ENCODE measurements at regions not wholly inside any gene's neighbourhood (a gene's known extent, or its start where the extent isn't known, plus 50 kb on each side); places are given as distances from the start of the nearest gene placed in this dataset.
"Not testable (repeated sequence)": the region's sequence is repeated elsewhere in the genome, so short reads cannot be mapped to it uniquely, and the experiment has no call there.

DNA sequence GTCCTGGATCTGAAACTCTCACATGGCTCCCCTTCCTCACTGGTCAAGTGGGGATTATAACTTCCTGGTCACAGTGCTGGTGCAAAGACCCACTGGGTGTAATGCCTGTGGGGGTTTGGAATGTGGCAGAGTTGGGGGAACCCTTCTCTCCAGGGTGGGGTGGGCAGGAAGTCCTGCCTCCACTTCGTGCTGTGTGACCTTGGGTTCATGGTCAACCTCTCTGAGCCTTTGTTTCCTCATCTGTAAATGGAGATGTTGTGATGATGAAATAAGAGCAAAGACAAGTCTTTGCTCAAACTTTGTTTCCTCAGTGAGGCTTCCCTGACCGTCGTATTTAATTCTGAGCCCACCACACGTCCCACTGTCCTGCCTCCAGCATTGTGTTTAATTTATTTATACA, 564.7 kb downstream of the PTPRU start:
- intact Hi-C loops (cut with DNase I) = loop anchor here in 2 of 10 donors (10.0 kb wide), 2 partner anchors 104 to 914 kb away; no protein-coding TSS in a partner anchor
- Histone ChIP-seq H3K4me3 (no peak overlapping the region), H3K9me3 (peaks cover 0 to 11% (median 4%) of the 10 kb centered on the region in 11 donors), H3K36me3 (no peaks in the 10 kb centered on the region), H3K27me3 (peaks cover 0 to 37% (median 29%) of the 10 kb centered on the region in 7 donors), H3K4me1 (peaks cover 0 to 14% (median 0%) of the 10 kb centered on the region in 9 donors), H3K27ac (no peak overlapping the region)
- ATAC-seq (no peak), DNase-seq (no peak)
- TF ChIP-seq, protein P1, sequence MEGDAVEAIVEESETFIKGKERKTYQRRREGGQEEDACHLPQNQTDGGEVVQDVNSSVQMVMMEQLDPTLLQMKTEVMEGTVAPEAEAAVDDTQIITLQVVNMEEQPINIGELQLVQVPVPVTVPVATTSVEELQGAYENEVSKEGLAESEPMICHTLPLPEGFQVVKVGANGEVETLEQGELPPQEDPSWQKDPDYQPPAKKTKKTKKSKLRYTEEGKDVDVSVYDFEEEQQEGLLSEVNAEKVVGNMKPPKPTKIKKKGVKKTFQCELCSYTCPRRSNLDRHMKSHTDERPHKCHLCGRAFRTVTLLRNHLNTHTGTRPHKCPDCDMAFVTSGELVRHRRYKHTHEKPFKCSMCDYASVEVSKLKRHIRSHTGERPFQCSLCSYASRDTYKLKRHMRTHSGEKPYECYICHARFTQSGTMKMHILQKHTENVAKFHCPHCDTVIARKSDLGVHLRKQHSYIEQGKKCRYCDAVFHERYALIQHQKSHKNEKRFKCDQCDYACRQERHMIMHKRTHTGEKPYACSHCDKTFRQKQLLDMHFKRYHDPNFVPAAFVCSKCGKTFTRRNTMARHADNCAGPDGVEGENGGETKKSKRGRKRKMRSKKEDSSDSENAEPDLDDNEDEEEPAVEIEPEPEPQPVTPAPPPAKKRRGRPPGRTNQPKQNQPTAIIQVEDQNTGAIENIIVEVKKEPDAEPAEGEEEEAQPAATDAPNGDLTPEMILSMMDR (IDR thresholded peaks at IDR 0.05) = no peak
- WGBS, 2 donors = 84 to 85% methylated on average over 4 of the region's 4 CpGs

DNA sequence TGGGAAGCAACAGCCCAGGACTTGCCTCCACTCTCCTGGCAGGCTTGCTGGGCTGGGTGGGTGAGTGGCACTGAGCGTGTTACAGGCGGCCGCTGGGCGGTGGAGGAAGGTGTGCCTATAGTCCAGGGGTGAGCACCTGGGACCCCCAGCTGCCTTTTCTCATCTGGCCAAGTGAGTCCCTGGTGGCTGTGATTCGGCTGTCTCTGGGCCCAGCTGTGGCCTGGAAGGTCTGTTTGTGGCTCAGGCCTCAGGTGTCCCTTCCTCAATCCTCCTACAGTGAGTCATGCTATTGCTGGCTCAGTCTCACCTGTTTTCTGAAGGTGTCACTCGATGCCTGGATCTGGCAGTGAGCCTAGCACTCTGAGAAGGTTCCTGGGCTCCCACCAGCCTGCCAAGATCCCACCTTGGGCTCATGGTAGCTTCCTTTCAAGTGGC, 564.2 kb downstream of the PTPRU start:
- Histone ChIP-seq H3K4me3 (no peak overlapping the region), H3K27me3 (peaks cover 0 to 37% (median 29%) of the 10 kb centered on the region in 7 donors), H3K27ac (no peak overlapping the region), H3K9me3 (peaks cover 0 to 16% (median 8%) of the 10 kb centered on the region in 11 donors), H3K36me3 (no peaks in the 10 kb centered on the region), H3K4me1 (peaks cover 0 to 14% (median 0%) of the 10 kb centered on the region in 9 donors)
- WGBS, 2 donors = 90 to 95% methylated on average over 6 of the region's 6 CpGs
- intact Hi-C loops (cut with DNase I) = loop anchor here in 2 of 10 donors (10.0 kb wide), 2 partner anchors 104 to 914 kb away; no protein-coding TSS in a partner anchor
- DNase-seq (no peak), ATAC-seq (no peak)
- TF ChIP-seq, protein P1 (IDR thresholded peaks at IDR 0.05) = no peak

DNA sequence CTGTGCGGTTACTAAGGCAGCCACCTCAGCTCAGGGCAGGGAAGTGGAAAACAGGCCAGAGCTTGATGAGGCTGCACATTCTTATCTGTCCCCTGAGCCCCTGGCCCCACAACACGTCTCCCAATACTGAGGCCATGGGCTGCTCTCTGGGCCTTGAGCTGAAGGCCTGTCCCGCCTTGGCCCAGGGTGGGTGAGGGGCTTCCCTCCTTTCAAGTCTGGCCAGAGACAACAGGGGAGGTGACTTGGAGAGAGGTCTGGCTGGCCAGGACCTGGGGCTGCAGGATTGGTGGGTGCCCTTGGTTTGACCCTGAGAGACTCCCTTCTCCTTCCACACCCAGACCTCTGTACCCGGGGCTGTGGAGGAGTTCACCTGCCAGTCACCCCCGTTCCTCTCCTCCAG, 563.8 kb downstream of the PTPRU start:
- intact Hi-C loops (cut with DNase I) = loop anchor here in 2 of 10 donors (10.0 kb wide), 2 partner anchors 105 to 915 kb away; no protein-coding TSS in a partner anchor
- Histone ChIP-seq H3K9me3 (peaks cover 0 to 20% (median 12%) of the 10 kb centered on the region in 11 donors), H3K4me1 (peaks cover 0 to 14% (median 0%) of the 10 kb centered on the region in 9 donors), H3K27ac (no peak overlapping the region), H3K27me3 (peaks cover 0 to 37% (median 29%) of the 10 kb centered on the region in 7 donors), H3K4me3 (no peak overlapping the region), H3K36me3 (no peaks in the 10 kb centered on the region)
- TF ChIP-seq, protein P1 (IDR thresholded peaks at IDR 0.05) = no peak
- DNase-seq = no peak
- peak in 1 of 8 donors; percentile 38 for ATAC-seq
- WGBS, 2 donors = 75% methylated on average over 5 of the region's 5 CpGs

DNA sequence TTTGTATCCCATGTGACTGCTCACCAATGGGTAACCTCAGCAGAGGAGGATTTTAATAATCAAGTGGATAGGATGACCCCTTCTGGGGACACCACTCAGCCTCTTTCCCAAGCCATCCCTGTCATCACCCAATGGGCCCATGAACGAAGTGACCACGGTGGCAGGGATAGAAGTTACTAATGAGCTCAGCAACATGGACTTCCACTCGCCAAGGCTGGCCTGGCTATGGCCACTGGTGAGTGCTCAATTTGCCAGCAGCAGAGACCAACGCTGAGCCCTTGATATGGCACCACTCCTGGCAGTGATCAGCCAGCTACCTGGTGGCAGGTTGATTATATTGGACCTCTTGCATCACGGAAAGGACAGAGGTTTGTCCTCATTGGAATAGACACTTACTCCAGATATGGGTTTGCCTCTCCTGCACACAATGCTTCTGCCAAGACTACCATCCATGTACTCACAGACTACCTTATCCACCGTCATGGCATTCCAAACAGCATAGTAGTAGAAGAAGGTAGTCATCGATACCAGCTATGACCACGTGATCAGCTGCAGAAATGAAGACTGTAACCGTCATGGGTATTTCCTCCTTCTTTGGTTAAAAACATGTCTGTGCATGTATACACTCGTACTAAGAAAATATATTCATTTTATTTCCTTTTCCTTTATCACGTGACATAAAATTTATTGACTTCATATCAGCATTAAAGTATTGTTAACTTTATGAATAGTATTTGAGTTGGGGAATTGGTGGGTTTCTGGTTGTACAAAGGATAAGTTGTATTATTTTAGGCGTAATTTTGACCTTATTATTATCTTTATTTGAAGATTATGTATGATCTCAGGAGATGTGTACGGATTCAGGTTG, 562.6 kb downstream of the PTPRU start:
- TF ChIP-seq, protein P1 (IDR thresholded peaks at IDR 0.05) = no peak
- peaks cover 0 to 26% (median 15%) of the 10 kb centered on the region in 11 donors for H3K9me3 ChIP-seq
- no peak for DNase-seq
- no peak overlapping the region for H3K27ac ChIP-seq
- intact Hi-C loops (cut with DNase I) = loop anchor here in 7 of 10 donors (10.0 kb wide), 5 partner anchors 96 to 906 kb away; no protein-coding TSS in a partner anchor
- H3K36me3 ChIP-seq = no peaks in the 10 kb centered on the region
- no peak overlapping the region for H3K4me3 ChIP-seq
- H3K27me3 ChIP-seq = peaks cover 0 to 34% (median 28%) of the 10 kb centered on the region in 7 donors
- H3K4me1 ChIP-seq = peaks cover 0 to 14% (median 0%) of the 10 kb centered on the region in 9 donors
- 80 to 88% methylated on average over 13 of the region's 13 CpGs for WGBS, 2 donors
- no peak for ATAC-seq

DNA sequence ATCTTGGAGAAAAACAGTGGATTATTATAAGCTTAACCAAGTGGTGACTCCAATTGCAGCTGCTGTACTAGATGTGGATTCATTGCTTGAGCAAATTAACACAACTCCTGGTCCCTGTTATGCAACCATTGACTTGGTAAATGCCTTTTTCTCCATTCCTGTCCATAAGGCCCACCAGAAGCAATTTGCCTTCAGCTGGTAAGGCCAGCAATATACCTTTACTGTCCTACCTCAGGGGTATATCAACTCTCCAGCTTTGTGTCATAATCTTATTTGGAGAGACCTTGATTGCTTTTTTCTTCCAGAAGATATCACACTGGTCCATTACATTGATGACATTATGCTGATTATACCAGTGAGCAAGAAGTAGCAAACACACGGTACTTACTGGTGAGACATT, 560.8 kb downstream of the PTPRU start:
- H3K27ac ChIP-seq, H3K36me3 ChIP-seq, H3K4me1 ChIP-seq, ATAC-seq, DNase-seq, H3K4me3 ChIP-seq: not testable (repeated sequence)
- 99 to 100% methylated on average over 1 of the region's 1 CpG for WGBS, 2 donors
- peaks cover 0 to 21% (median 14%) of the 10 kb centered on the region in 7 donors for H3K27me3 ChIP-seq
- intact Hi-C loops (cut with DNase I) = loop anchor here in 7 of 10 donors (10.0 kb wide), 5 partner anchors 98 to 908 kb away; no protein-coding TSS in a partner anchor
- H3K9me3 ChIP-seq = peaks cover 0 to 26% (median 15%) of the 10 kb centered on the region in 11 donors

DNA sequence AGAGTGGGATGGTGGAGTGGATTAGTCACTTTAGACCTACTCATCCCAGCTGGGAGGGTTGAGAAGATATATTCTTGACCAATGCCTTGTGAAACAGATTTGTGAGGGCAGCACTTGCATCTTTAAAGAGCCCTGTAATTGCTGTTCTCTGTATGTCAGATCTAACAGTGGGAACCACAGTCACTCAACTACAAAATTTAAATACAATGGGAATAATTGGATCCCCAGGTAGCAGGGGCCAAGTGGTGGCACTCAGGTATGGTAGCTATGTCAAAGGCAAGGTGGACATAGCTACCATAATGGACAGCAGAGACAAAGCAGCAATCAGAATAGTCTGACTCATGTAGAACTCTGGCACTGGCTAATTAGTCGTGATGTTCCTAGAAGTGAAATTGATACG, 559.6 kb downstream of the PTPRU start:
- not testable (repeated sequence) for DNase-seq, H3K4me1 ChIP-seq, H3K36me3 ChIP-seq, H3K27ac ChIP-seq, H3K4me3 ChIP-seq, ATAC-seq
- 77 to 83% methylated on average over 2 of the region's 2 CpGs for WGBS, 2 donors
- Histone ChIP-seq H3K9me3 (peaks cover 0 to 26% (median 15%) of the 10 kb centered on the region in 11 donors), H3K27me3 (peaks cover 0 to 21% (median 2%) of the 10 kb centered on the region in 7 donors)
- intact Hi-C loops (cut with DNase I) = loop anchor here in 7 of 10 donors (10.0 kb wide), 5 partner anchors 99 to 909 kb away; no protein-coding TSS in a partner anchor

Data from heart right ventricle (tissue), 16 donors.